HEK293 (cell line): ENCODE measurements at regions not wholly inside any gene's neighbourhood (a gene's known extent, or its start where the extent isn't known, plus 50 kb on each side); places are given as distances from the start of the nearest gene placed in this dataset.

Experiments
- CTCF ChIA-PET: fragments of 350-600 bp; formaldehyde crosslinking; extraction: SDS; loops from one replicate; lab custom pipeline; 2021; ENCODE audit warnings: antibody characterized with exemption; lab: Yijun Ruan, JAX
- POLR2A ChIA-PET: fragments of 300-600 bp; formaldehyde crosslinking; extraction: SDS; loops from one replicate; lab custom pipeline; 2020; ENCODE audit warnings: antibody characterized with exemption, inconsistent platforms; lab: Yijun Ruan, JAX
- H3K27ac ChIP-seq: fragments of 200-500 bp; sonication (Bioruptor generic); 2 replicates; pipeline ENCODE4 v1.5.1; 2014; ENCODE audit warnings: low read depth, low read length, control low read depth, inconsistent platforms; ENCODE audit errors: extremely low read depth
- H3K36me3 ChIP-seq, 2 experiments: fragments of 200-500 bp in 1 of 2; sonication (Bioruptor generic) in 1 of 2; 1 replicate in 1 of 2; 2 replicates in 1 of 2; pipeline ENCODE4 v1.5.1; 2014 to 2017; ENCODE audit warnings: inconsistent platforms in 2 of 2, low read length in 2 of 2; ENCODE audit not compliant: control insufficient read depth in 2 of 2, insufficient read depth in 1 of 2
- H3K4me1 ChIP-seq: fragments of 200-500 bp; sonication (Bioruptor generic); 2 replicates; pipeline ENCODE4 v1.5.1; 2014; ENCODE audit warnings: mild to moderate bottlenecking, low read length, inconsistent platforms; ENCODE audit not compliant: control insufficient read depth, insufficient read depth
- H3K4me3 ChIP-seq: 2 replicates; pipeline ENCODE4 v1.5.1; 2011; ENCODE audit warnings: low read depth, mild to moderate bottlenecking, control low read depth, low read length, moderate library complexity
- H3K9me3 ChIP-seq: fragments of 200-500 bp; sonication (Bioruptor generic); 2 replicates; pipeline ENCODE4 v1.5.1; 2014; ENCODE audit warnings: low read depth, low read length, inconsistent platforms; ENCODE audit not compliant: control insufficient read depth, insufficient read depth
- GLIS1 ChIP-seq: fragments of 450-650 bp; formaldehyde crosslinking; IDR thresholded peaks from 2 replicates; pipeline ENCODE4 v1.5.1; 2016; ENCODE audit warnings: missing biosample characterization, missing genetic modification characterization
- KLF7 ChIP-seq: fragments of 450-650 bp; formaldehyde crosslinking; IDR thresholded peaks from 2 replicates; pipeline ENCODE4 v1.5.1; 2016; ENCODE audit warnings: missing biosample characterization, missing genetic modification characterization, borderline replicate concordance
- KLF8 ChIP-seq: fragments of 450-650 bp; formaldehyde crosslinking; IDR thresholded peaks from 2 replicates; pipeline ENCODE4 v1.5.1; 2016; ENCODE audit warnings: missing biosample characterization, missing genetic modification characterization
- SETDB1 ChIP-seq: IDR thresholded peaks from one replicate; pipeline ENCODE4 v1.6.1; 2017; ENCODE audit warnings: mild to moderate bottlenecking, low read length, moderate library complexity, mixed read lengths; ENCODE audit not compliant: insufficient read length
- TRIM28 ChIP-seq: IDR thresholded peaks from 2 replicates; pipeline ENCODE4 v1.6.1; 2011; ENCODE audit warnings: low read length, control low read depth, borderline replicate concordance
- ZIC2 ChIP-seq: fragments of 450-650 bp; formaldehyde crosslinking; IDR thresholded peaks from 2 replicates; pipeline ENCODE4 v1.5.1; 2016; ENCODE audit warnings: missing biosample characterization, missing genetic modification characterization
- ZNF114 ChIP-seq: fragments of 450-650 bp; formaldehyde crosslinking; IDR thresholded peaks from 2 replicates; pipeline ENCODE4 v1.5.0; 2017; ENCODE audit warnings: missing biosample characterization, missing genetic modification characterization
- ZNF121 ChIP-seq: fragments of 450-650 bp; formaldehyde crosslinking; IDR thresholded peaks from 2 replicates; pipeline ENCODE4 v1.5.1; 2016; ENCODE audit warnings: missing biosample characterization, missing genetic modification characterization
- ZNF138 ChIP-seq: fragments of 450-650 bp; formaldehyde crosslinking; IDR thresholded peaks from 2 replicates; pipeline ENCODE4 v1.5.1; 2016; ENCODE audit warnings: missing biosample characterization, missing genetic modification characterization, borderline replicate concordance
- ZNF148 ChIP-seq: fragments of 450-650 bp; formaldehyde crosslinking; IDR thresholded peaks from 2 replicates; pipeline ENCODE4 v1.5.0; 2017; ENCODE audit warnings: missing biosample characterization, missing genetic modification characterization, borderline replicate concordance
- ZNF211 ChIP-seq: fragments of 450-650 bp; formaldehyde crosslinking; IDR thresholded peaks from 2 replicates; pipeline ENCODE4 v1.5.1; 2016; ENCODE audit warnings: low read depth, missing biosample characterization, missing genetic modification characterization
- ZNF239 ChIP-seq: fragments of 450-650 bp; formaldehyde crosslinking; IDR thresholded peaks from 2 replicates; pipeline ENCODE4 v1.5.1; 2016; ENCODE audit warnings: missing biosample characterization, missing genetic modification characterization
- ZNF274 ChIP-seq, 2 experiments: fragments of 200-500 bp in 1 of 2; fragments of 450-650 bp in 1 of 2; sonication (Bioruptor generic) in 1 of 2; formaldehyde crosslinking in 1 of 2; IDR thresholded peaks; 2 replicates each; pipeline versions ENCODE4 v1.5.1 to v1.6.1; 2014 to 2016; ENCODE audit warnings: borderline replicate concordance in 1 of 2, inconsistent platforms in 1 of 2, low read length in 1 of 2, missing biosample characterization in 1 of 2, missing genetic modification characterization in 1 of 2
- ZNF335 ChIP-seq: fragments of 450-650 bp; formaldehyde crosslinking; conservative IDR thresholded peaks from 2 replicates; pipeline ENCODE4 v1.5.1; 2016; ENCODE audit warnings: missing biosample characterization, missing genetic modification characterization
- ZNF354C ChIP-seq: fragments of 450-650 bp; formaldehyde crosslinking; IDR thresholded peaks from 2 replicates; pipeline ENCODE4 v1.5.1; 2016; ENCODE audit warnings: missing biosample characterization, missing genetic modification characterization, low read depth, borderline replicate concordance
- ZNF530 ChIP-seq: fragments of 450-650 bp; formaldehyde crosslinking; IDR thresholded peaks from 2 replicates; pipeline ENCODE4 v1.5.1; 2016; ENCODE audit warnings: low read depth, missing biosample characterization, missing genetic modification characterization
- ZNF585B ChIP-seq: fragments of 450-650 bp; formaldehyde crosslinking; IDR thresholded peaks from 2 replicates; pipeline ENCODE4 v1.5.1; 2016; ENCODE audit warnings: missing biosample characterization, missing genetic modification characterization
- ZNF596 ChIP-seq: fragments of 450-650 bp; IDR thresholded peaks from 2 replicates; pipeline ENCODE4 v1.5.0; 2018; ENCODE audit warnings: missing biosample characterization, mild to moderate bottlenecking, missing genetic modification characterization, moderate library complexity
- ZNF626 ChIP-seq: fragments of 450-650 bp; sonication (Bioruptor Pico); formaldehyde crosslinking; IDR thresholded peaks from 2 replicates; pipeline ENCODE4 v1.5.1; 2018; ENCODE audit warnings: missing biosample characterization, missing genetic modification characterization, inconsistent platforms
- ZNF658 ChIP-seq: fragments of 450-650 bp; formaldehyde crosslinking; IDR thresholded peaks from 2 replicates; pipeline ENCODE4; 2016; ENCODE audit warnings: missing biosample characterization, missing genetic modification characterization
- ZNF660 ChIP-seq: fragments of 450-650 bp; IDR thresholded peaks from 2 replicates; pipeline ENCODE4 v1.5.1; 2018; ENCODE audit warnings: missing biosample characterization, mild to moderate bottlenecking, missing genetic modification characterization
- ZNF677 ChIP-seq: fragments of 450-650 bp; IDR thresholded peaks from 2 replicates; pipeline ENCODE4 v1.5.0; 2018; ENCODE audit warnings: missing biosample characterization, mild to moderate bottlenecking, missing genetic modification characterization, moderate library complexity
- ZNF768 ChIP-seq: fragments of 450-650 bp; formaldehyde crosslinking; IDR thresholded peaks from 2 replicates; pipeline ENCODE4 v1.5.1; 2018; ENCODE audit warnings: missing biosample characterization, mild to moderate bottlenecking, missing genetic modification characterization
- ZNF777 ChIP-seq: fragments of 450-650 bp; formaldehyde crosslinking; IDR thresholded peaks from 2 replicates; pipeline ENCODE4 v1.5.1; 2017; ENCODE audit warnings: missing biosample characterization, missing genetic modification characterization, borderline replicate concordance
- ZSCAN23 ChIP-seq: fragments of 450-650 bp; formaldehyde crosslinking; IDR thresholded peaks from 2 replicates; pipeline ENCODE4 v1.5.1; 2016; ENCODE audit warnings: missing biosample characterization, missing genetic modification characterization
- ZSCAN30 ChIP-seq: fragments of 450-650 bp; IDR thresholded peaks from 2 replicates; pipeline ENCODE4 v1.5.1; 2018; ENCODE audit warnings: missing biosample characterization, mild to moderate bottlenecking, missing genetic modification characterization, moderate library complexity
- TF ChIP-seq, protein P1 (sequence below): fragments of 450-650 bp; formaldehyde crosslinking; IDR thresholded peaks from 2 replicates; pipeline ENCODE4 v1.5.1; 2017; ENCODE audit warnings: missing biosample characterization, missing genetic modification characterization

- TF ChIP-seq ZNF354C (no peak), SETDB1 (peak; percentile 99), KLF8 (no peak)
Measured at GRCh38 chrX:102063445-102064074, 61.9 kb upstream of the TCEAL2 start (continued).

GRCh38 chrX:102044496-102044895 lies 81.0 kb upstream of the TCEAL2 start:
- Histone ChIP-seq H3K9me3 (no peaks in the 10 kb centered on the region), H3K36me3 (no peaks in the 10 kb centered on the region), H3K27ac (no peak overlapping the region), H3K4me1 (no peaks in the 10 kb centered on the region)
- ChIA-PET POLR2A (no interaction called here), CTCF (no interaction called here)
- no peak for TF ChIP-seq ZNF596 (tag by site-specific recombination)
- TF ChIP-seq, protein P1, sequence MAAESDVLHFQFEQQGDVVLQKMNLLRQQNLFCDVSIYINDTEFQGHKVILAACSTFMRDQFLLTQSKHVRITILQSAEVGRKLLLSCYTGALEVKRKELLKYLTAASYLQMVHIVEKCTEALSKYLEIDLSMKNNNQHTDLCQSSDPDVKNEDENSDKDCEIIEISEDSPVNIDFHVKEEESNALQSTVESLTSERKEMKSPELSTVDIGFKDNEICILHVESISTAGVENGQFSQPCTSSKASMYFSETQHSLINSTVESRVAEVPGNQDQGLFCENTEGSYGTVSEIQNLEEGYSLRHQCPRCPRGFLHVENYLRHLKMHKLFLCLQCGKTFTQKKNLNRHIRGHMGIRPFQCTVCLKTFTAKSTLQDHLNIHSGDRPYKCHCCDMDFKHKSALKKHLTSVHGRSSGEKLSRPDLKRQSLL (tag by site-specific recombination): no peak
- TF ChIP-seq ZNF530: no peak
- TF ChIP-seq ZNF121: no peak
- no peak for TF ChIP-seq ZNF658
- no peak for TF ChIP-seq ZNF677
- TF ChIP-seq ZNF148 (tag by site-specific recombination): no peak
- TF ChIP-seq ZNF138 (tag by site-specific recombination): no peak
- TF ChIP-seq ZNF660: no peak
- TF ChIP-seq ZSCAN23 (tag by site-specific recombination): no peak
- no peak for TF ChIP-seq ZNF114 (tag by site-specific recombination)
- no peak for TF ChIP-seq ZNF239 (tag by site-specific recombination)
- TF ChIP-seq ZNF211 (tag by site-specific recombination): no peak
- TF ChIP-seq ZNF777: no peak
- no peak for TF ChIP-seq ZNF768 (tag by site-specific recombination)
- no peak for TF ChIP-seq ZIC2 (tag by site-specific recombination)
- no peak for TF ChIP-seq ZNF626 (tag by site-specific recombination)
- no peak for TF ChIP-seq TRIM28
- TF ChIP-seq KLF7: no peak
- TF ChIP-seq ZSCAN30 (tag by site-specific recombination): no peak
- TF ChIP-seq, all 188 proteins: peak for 0
- H3K4me3 ChIP-seq: no peak overlapping the region

- POLR2A ChIA-PET: no interaction called here
- no peaks in the 10 kb centered on the region for H3K4me1 ChIP-seq
Measured at GRCh38 chrX:102043380-102043779, 82.1 kb upstream of the TCEAL2 start.

More at GRCh38 chrX:102043380-102043779, 82.1 kb upstream of the TCEAL2 start:
- TF ChIP-seq ZNF274 (IDR thresholded peaks at IDR 0.05; ENCODE audit: low read length): no peak
- no peak for TF ChIP-seq ZNF274 (tag by site-specific recombination; IDR thresholded peaks at IDR 0.05; ENCODE audit: borderline replicate concordance)
- TF ChIP-seq ZNF335 (tag by site-specific recombination): no peak
- TF ChIP-seq GLIS1 (tag by site-specific recombination): no peak
- no peak for TF ChIP-seq ZNF585B (tag by site-specific recombination)
- H3K9me3 ChIP-seq: no peaks in the 10 kb centered on the region
- H3K36me3 ChIP-seq: no peaks in the 10 kb centered on the region
- CTCF ChIA-PET: interaction anchor here (0.6 to 0.7 kb wide), 2 partner anchors 33 to 568 kb away, joined by 3 read pairs; no protein-coding TSS in a partner anchor
- H3K4me3 ChIP-seq: no peak overlapping the region
- H3K27ac ChIP-seq: no peak overlapping the region
